ENCODE measurements at regions not wholly inside any gene's neighbourhood (a gene's known extent, or its start where the extent isn't known, plus 50 kb on each side); places are given as distances from the start of the nearest gene placed in this dataset.

- WGBS, 2 donors (ENCODE audit: low coverage in 1 of 2), result 26% methylated on average over 1 of the region's 1 CpG; no CpG with 5 or more reads in 1 of the 2 donors
These were observed 389.4 kb downstream of the CDH2 start for GRCh38 chr18:27787547-27787946.

GRCh38 chr18:27785815-27786471 is 391.0 kb downstream of the CDH2 start:
- DNase-seq, result no peak
- Histone ChIP-seq H3K9me3 (no peaks in the 10 kb centered on the region), H3K36me3 (no peaks in the 10 kb centered on the region), H3K27ac (no peak overlapping the region), H3K4me1 (no peaks in the 10 kb centered on the region), H3K27me3 (no peaks in the 10 kb centered on the region), H3K4me3 (no peak overlapping the region)
- TF ChIP-seq EP300 (IDR thresholded peaks at IDR 0.05; ENCODE audit: low read depth) (no peak), CTCF (IDR thresholded peaks at IDR 0.05) (no peak), POLR2A (IDR thresholded peaks at IDR 0.05) (no peak), POLR2AphosphoS5 (IDR thresholded peaks at IDR 0.05) (no peak)
- intact Hi-C loops (cut with DNase I; ENCODE audit: low total_unique reads), result no loop called here
- 79 to 89% methylated on average over 5 to 16 of the region's 16 CpGs for WGBS, 2 donors (ENCODE audit: low coverage in 1 of 2)
- in situ Hi-C loops (cut with MboI; ENCODE audit: low pct_ligation_motif_present in 1 of 4, low pct_unique_long_range_greater_than_20kb in 1 of 4, low sequenced_read_pairs in 3 of 4), result no loop called here

More at GRCh38 chr18:27787547-27787946, 389.4 kb downstream of the CDH2 start:
- no peaks in the 10 kb centered on the region for H3K27me3 ChIP-seq
- no peak overlapping the region for H3K27ac ChIP-seq
- no peak overlapping the region for H3K4me3 ChIP-seq
- in situ Hi-C loops (cut with MboI; ENCODE audit: low pct_ligation_motif_present in 1 of 4, low pct_unique_long_range_greater_than_20kb in 1 of 4, low sequenced_read_pairs in 3 of 4), result no loop called here
- no peaks in the 10 kb centered on the region for H3K9me3 ChIP-seq
- H3K4me1 ChIP-seq, result no peaks in the 10 kb centered on the region
- TF ChIP-seq POLR2A (IDR thresholded peaks at IDR 0.05) (no peak), POLR2AphosphoS5 (IDR thresholded peaks at IDR 0.05) (no peak), CTCF (IDR thresholded peaks at IDR 0.05) (no peak), EP300 (IDR thresholded peaks at IDR 0.05; ENCODE audit: low read depth) (no peak)
- intact Hi-C loops (cut with DNase I; ENCODE audit: low total_unique reads), result no loop called here
- H3K36me3 ChIP-seq, result no peaks in the 10 kb centered on the region
- no peak for DNase-seq

- Histone ChIP-seq H3K9me3 (no peaks in the 10 kb centered on the region), H3K36me3 (no peaks in the 10 kb centered on the region), H3K27me3 (no peaks in the 10 kb centered on the region), H3K4me3 (no peak overlapping the region), H3K4me1 (no peaks in the 10 kb centered on the region), H3K27ac (no peak overlapping the region)
- intact Hi-C loops (cut with DNase I; ENCODE audit: low total_unique reads) (no loop called here), in situ Hi-C loops (cut with MboI; ENCODE audit: low pct_ligation_motif_present in 1 of 4, low pct_unique_long_range_greater_than_20kb in 1 of 4, low sequenced_read_pairs in 3 of 4) (no loop called here)
- no peak for DNase-seq
- WGBS, 2 donors (ENCODE audit: low coverage in 1 of 2), result 90 to 92% methylated on average over 4 of the region's 4 CpGs
- TF ChIP-seq POLR2A (IDR thresholded peaks at IDR 0.05) (no peak), POLR2AphosphoS5 (IDR thresholded peaks at IDR 0.05) (no peak), CTCF (IDR thresholded peaks at IDR 0.05) (no peak), EP300 (IDR thresholded peaks at IDR 0.05; ENCODE audit: low read depth) (no peak)
These were observed 396.7 kb downstream of the CDH2 start for GRCh38 chr18:27780061-27780745.

DNA sequence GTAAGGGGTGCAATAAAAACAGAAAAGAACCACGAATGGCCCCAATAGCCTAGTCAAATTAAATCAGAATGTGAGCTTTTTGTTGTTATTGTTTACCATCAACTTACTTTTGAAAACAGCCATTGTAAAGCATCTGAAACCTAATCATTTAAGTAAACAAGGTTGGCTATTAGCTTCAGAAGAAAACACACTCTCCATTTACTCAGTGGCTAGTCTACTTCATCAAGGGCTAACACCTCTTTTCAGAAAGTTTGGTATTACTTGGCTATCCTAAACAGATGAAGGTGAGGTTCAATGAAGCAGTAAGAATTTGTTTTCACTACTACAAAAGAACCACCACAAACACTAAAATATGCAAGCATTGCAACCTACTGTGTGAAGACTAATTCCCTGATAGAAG is 398.0 kb downstream of the CDH2 start:
- H3K36me3 ChIP-seq, result no peaks in the 10 kb centered on the region
- H3K4me3 ChIP-seq, result no peak overlapping the region
- no peak for TF ChIP-seq POLR2AphosphoS5 (IDR thresholded peaks at IDR 0.05)
- TF ChIP-seq EP300 (IDR thresholded peaks at IDR 0.05; ENCODE audit: low read depth), result no peak
- no peak for TF ChIP-seq POLR2A (IDR thresholded peaks at IDR 0.05)
- TF ChIP-seq CTCF (IDR thresholded peaks at IDR 0.05), result no peak
- no peaks in the 10 kb centered on the region for H3K27me3 ChIP-seq
- no peak overlapping the region for H3K27ac ChIP-seq
- WGBS, 2 donors (ENCODE audit: low coverage in 1 of 2), result 7 to 22% methylated on average over 1 of the region's 1 CpG
- in situ Hi-C loops (cut with MboI; ENCODE audit: low pct_ligation_motif_present in 1 of 4, low pct_unique_long_range_greater_than_20kb in 1 of 4, low sequenced_read_pairs in 3 of 4), result no loop called here
- no peaks in the 10 kb centered on the region for H3K4me1 ChIP-seq
- intact Hi-C loops (cut with DNase I; ENCODE audit: low total_unique reads), result no loop called here
- no peak for DNase-seq
- H3K9me3 ChIP-seq, result no peaks in the 10 kb centered on the region
